ENCODE measurements at regions not wholly inside any gene's neighbourhood (a gene's known extent, or its start where the extent isn't known, plus 50 kb on each side); places are given as distances from the start of the nearest gene placed in this dataset.

DNA sequence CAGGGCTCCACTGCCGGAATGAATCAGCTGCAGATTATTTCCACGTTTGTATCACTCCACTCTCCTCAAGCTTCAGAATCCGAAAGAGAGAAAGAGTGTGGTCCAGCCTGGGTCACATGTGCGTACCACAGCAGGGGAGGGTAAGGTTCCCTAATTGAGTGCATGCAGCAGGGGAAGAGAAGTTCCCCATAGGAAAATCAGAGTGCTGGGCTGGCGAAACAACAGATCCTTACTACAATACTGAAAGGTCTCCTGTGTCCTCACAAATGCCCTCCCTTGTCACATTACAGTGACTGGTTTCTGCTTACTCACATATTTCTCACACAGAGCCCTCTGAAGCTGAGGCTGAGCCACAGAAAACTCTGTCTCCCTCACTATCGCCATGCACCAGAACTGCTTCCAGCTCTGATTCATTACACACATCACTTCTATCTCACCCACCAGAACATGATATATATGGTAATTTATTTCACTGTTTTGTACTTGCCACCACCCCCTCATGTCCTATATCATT is 532.2 kb upstream of the TUSC1 start:
- DNase-seq (ENCODE audit: extremely low read depth, low read depth) = no peak
- TF ChIP-seq, protein P1, sequence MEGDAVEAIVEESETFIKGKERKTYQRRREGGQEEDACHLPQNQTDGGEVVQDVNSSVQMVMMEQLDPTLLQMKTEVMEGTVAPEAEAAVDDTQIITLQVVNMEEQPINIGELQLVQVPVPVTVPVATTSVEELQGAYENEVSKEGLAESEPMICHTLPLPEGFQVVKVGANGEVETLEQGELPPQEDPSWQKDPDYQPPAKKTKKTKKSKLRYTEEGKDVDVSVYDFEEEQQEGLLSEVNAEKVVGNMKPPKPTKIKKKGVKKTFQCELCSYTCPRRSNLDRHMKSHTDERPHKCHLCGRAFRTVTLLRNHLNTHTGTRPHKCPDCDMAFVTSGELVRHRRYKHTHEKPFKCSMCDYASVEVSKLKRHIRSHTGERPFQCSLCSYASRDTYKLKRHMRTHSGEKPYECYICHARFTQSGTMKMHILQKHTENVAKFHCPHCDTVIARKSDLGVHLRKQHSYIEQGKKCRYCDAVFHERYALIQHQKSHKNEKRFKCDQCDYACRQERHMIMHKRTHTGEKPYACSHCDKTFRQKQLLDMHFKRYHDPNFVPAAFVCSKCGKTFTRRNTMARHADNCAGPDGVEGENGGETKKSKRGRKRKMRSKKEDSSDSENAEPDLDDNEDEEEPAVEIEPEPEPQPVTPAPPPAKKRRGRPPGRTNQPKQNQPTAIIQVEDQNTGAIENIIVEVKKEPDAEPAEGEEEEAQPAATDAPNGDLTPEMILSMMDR (IDR thresholded peaks at IDR 0.05; ENCODE audit: low read depth, low read length, missing control alignments) = no peak
- H3K4me3 ChIP-seq (replicated peaks; ENCODE audit: low read depth, low read length) = no peak overlapping the region

DNA sequence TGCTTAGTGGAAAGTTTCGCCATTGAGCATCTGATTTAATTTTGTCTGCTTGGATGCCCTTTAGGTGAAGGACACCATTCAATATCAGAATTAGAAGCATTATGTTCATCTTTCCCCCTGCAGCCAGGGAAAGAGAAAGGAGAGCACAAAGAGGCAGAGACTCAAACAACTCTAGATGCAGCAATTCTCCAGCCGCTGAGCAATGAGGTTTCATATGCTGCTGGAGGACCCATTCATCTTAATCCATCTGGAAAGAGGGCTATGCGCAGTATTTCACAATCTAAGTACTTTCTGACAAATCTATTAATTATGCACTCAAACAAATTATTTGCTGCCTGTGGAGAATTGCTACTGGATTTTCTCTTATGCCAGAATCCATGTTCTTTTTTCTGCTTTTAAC is 527.0 kb upstream of the TUSC1 start:
- TF ChIP-seq, protein P1 (IDR thresholded peaks at IDR 0.05; ENCODE audit: low read depth, low read length, missing control alignments) = no peak
- DNase-seq (ENCODE audit: extremely low read depth, low read depth) = no peak
- no peak overlapping the region for H3K4me3 ChIP-seq (replicated peaks; ENCODE audit: low read depth, low read length)

DNA sequence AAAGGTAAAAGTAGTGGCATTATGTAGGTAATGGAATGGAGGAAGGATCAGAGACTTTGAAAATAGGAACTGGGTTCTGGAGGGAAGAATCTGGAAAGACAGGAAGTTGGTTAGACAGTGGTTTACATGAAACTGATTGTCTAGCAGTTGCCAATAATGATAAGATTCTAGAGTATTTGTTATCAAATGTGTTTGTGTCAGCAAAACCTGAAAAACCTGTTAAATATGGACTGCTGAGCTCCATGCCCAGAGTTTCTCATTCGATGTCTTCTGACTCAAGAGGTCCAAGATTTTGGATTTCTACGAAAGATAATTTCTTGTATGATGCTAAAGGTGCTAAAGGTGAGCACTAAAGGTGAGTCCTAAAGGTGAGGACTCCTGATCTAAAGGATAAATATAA is 515.0 kb upstream of the TUSC1 start:
- TF ChIP-seq, protein P1 (IDR thresholded peaks at IDR 0.05; ENCODE audit: low read depth, low read length, missing control alignments) = no peak
- H3K4me3 ChIP-seq (replicated peaks; ENCODE audit: low read depth, low read length) = no peak overlapping the region
- DNase-seq (ENCODE audit: extremely low read depth, low read depth) = no peak

DNA sequence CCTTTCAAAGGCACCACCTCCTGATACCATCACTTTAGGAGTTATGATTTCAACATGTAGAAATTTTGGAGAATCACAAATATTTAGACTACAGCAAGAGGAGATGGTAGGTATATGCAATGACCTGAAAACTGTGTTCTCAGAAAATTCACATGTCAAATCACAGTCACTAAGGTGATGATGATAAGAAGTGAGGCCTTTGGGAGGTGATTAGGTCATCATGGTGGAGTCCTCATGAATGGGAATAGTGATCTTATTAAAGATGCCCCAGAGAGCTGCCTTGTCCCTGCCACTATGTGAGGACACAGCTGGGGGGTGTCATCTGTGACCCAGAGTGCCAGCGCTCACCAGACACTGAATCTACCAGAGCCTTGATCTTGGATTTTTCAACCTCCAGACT is 513.5 kb upstream of the TUSC1 start:
- no peak for DNase-seq (ENCODE audit: extremely low read depth, low read depth)
- TF ChIP-seq, protein P1 (IDR thresholded peaks at IDR 0.05; ENCODE audit: low read depth, low read length, missing control alignments) = no peak
- H3K4me3 ChIP-seq (replicated peaks; ENCODE audit: low read depth, low read length) = no peak overlapping the region

DNA sequence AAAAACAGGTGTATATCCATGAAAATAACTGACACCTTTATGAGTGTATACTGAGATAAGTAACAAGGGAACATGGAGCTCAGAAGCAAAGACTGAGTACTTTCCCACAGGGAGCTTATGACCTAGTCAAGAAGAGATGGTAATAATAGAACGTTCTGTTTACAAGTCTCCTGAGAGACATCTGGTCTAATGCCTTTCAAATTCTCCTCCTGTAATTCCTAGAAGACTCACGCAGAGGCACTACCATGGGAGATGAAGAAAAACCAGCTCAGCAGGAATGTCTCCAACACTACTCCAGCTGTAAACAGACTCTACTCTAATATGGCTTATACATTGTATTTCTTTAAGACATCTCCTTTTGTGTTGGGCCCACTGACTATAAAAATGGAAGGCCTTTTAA is 503.6 kb upstream of the TUSC1 start:
- H3K4me3 ChIP-seq (replicated peaks; ENCODE audit: low read depth, low read length) = no peak overlapping the region
- no peak for DNase-seq (ENCODE audit: extremely low read depth, low read depth)
- TF ChIP-seq, protein P1 (IDR thresholded peaks at IDR 0.05; ENCODE audit: low read depth, low read length, missing control alignments) = no peak

DNA sequence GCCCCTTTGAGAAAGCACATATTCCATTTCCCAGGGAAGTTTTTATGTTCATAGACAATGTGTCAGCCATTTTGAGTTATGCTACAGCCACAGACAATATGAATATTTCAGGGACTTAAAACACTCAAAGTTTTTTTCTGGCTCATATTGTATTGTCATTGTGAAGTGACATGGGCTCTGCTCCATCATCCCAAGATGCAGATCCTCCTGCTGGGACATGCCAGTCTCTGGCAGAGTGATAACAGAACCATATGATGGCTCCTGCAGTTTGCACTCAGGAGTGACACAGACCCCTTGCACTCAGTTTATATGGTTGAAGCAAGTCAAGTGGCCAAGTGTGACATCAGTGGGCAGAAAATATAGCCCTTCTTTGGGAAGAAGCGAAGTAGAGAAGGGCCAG is 498.4 kb upstream of the TUSC1 start:
- H3K4me3 ChIP-seq (replicated peaks; ENCODE audit: low read depth, low read length) = no peak overlapping the region
- no peak for DNase-seq (ENCODE audit: extremely low read depth, low read depth)
- TF ChIP-seq, protein P1 (IDR thresholded peaks at IDR 0.05; ENCODE audit: low read depth, low read length, missing control alignments) = no peak

DNA sequence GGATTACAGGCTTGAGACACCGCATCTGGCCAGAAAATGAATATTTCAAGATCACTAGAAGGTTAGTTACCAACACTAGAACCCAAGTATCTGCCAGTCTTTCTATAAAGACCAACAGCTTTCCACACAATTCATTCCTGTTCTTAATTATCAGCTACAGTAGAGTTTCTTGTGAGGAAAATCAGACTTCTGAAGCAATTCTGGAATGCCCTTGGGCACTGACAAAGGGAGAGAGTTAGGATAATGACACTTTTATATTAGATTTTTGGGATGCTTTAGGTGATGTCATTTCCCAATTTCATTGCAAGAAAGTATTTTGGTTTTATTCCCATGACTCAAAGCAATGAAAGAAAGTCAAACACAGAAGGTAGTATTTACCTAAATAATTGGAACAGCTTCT is 497.0 kb upstream of the TUSC1 start:
- H3K4me3 ChIP-seq (replicated peaks; ENCODE audit: low read depth, low read length) = no peak overlapping the region
- DNase-seq (ENCODE audit: extremely low read depth, low read depth) = no peak
- TF ChIP-seq, protein P1 (IDR thresholded peaks at IDR 0.05; ENCODE audit: low read depth, low read length, missing control alignments) = no peak

Data from HFF-Myc (cell line).